ENCODE measurements at regions not wholly inside any gene's neighbourhood (a gene's known extent, or its start where the extent isn't known, plus 50 kb on each side); places are given as distances from the start of the nearest gene placed in this dataset.

GRCh38 chr10:106500041-106500924 is 664.2 kb downstream of the SORCS1 start:
- H3K36me3 ChIP-seq (ENCODE audit: control insufficient read depth, insufficient read depth, low read length): no peaks in the 10 kb centered on the region
- no peak overlapping the region for H3K27ac ChIP-seq (ENCODE audit: insufficient read depth, low read depth, low read length, poor library complexity, severe bottlenecking)
- H3K4me3 ChIP-seq (ENCODE audit: insufficient read depth, low read depth, low read length): no peak overlapping the region
- WGBS, 2 experiments: 11 to 25% methylated on average over 1 of the region's 1 CpG
- no peaks in the 10 kb centered on the region for H3K4me1 ChIP-seq (ENCODE audit: control insufficient read depth, insufficient read depth, low read length)
- H3K9me3 ChIP-seq (ENCODE audit: control insufficient read depth, low read length): no peaks in the 10 kb centered on the region
- H3K27me3 ChIP-seq (ENCODE audit: control insufficient read depth, insufficient read depth, low read length, poor library complexity, severe bottlenecking): no peaks in the 10 kb centered on the region

- no peak overlapping the region for H3K27ac ChIP-seq (ENCODE audit: insufficient read depth, low read depth, low read length, poor library complexity, severe bottlenecking)
- no peak overlapping the region for H3K4me3 ChIP-seq (ENCODE audit: insufficient read depth, low read depth, low read length)
- no peaks in the 10 kb centered on the region for H3K9me3 ChIP-seq (ENCODE audit: control insufficient read depth, low read length)
- H3K4me1 ChIP-seq (ENCODE audit: control insufficient read depth, insufficient read depth, low read length): no peaks in the 10 kb centered on the region
- no peaks in the 10 kb centered on the region for H3K36me3 ChIP-seq (ENCODE audit: control insufficient read depth, insufficient read depth, low read length)
- no peaks in the 10 kb centered on the region for H3K27me3 ChIP-seq (ENCODE audit: control insufficient read depth, insufficient read depth, low read length, poor library complexity, severe bottlenecking)
- 95 to 100% methylated on average over 2 of the region's 2 CpGs for WGBS, 2 experiments
Measured at GRCh38 chr10:106499448-106499847, 665.1 kb downstream of the SORCS1 start.

GRCh38 chr10:106498675-106499074 is 665.8 kb downstream of the SORCS1 start:
- Histone ChIP-seq H3K27me3 (ENCODE audit: control insufficient read depth, insufficient read depth, low read length, poor library complexity, severe bottlenecking) (no peaks in the 10 kb centered on the region), H3K4me3 (ENCODE audit: insufficient read depth, low read depth, low read length) (no peak overlapping the region), H3K27ac (ENCODE audit: insufficient read depth, low read depth, low read length, poor library complexity, severe bottlenecking) (no peak overlapping the region), H3K36me3 (ENCODE audit: control insufficient read depth, insufficient read depth, low read length) (no peaks in the 10 kb centered on the region), H3K4me1 (ENCODE audit: control insufficient read depth, insufficient read depth, low read length) (no peaks in the 10 kb centered on the region), H3K9me3 (ENCODE audit: control insufficient read depth, low read length) (no peaks in the 10 kb centered on the region)
- WGBS, 2 experiments: 95 to 100% methylated on average over 3 of the region's 4 CpGs

GRCh38 chr10:106495931-106496330 is 668.6 kb downstream of the SORCS1 start:
- Histone ChIP-seq H3K4me3 (ENCODE audit: insufficient read depth, low read depth, low read length) (no peak overlapping the region), H3K36me3 (ENCODE audit: control insufficient read depth, insufficient read depth, low read length) (no peaks in the 10 kb centered on the region), H3K4me1 (ENCODE audit: control insufficient read depth, insufficient read depth, low read length) (no peaks in the 10 kb centered on the region), H3K27me3 (ENCODE audit: control insufficient read depth, insufficient read depth, low read length, poor library complexity, severe bottlenecking) (no peaks in the 10 kb centered on the region), H3K9me3 (ENCODE audit: control insufficient read depth, low read length) (no peaks in the 10 kb centered on the region), H3K27ac (ENCODE audit: insufficient read depth, low read depth, low read length, poor library complexity, severe bottlenecking) (no peak overlapping the region)
- WGBS, 2 experiments: 88 to 93% methylated on average over 2 to 3 of the region's 3 CpGs

- no peaks in the 10 kb centered on the region for H3K9me3 ChIP-seq (ENCODE audit: control insufficient read depth, low read length)
- no peaks in the 10 kb centered on the region for H3K4me1 ChIP-seq (ENCODE audit: control insufficient read depth, insufficient read depth, low read length)
- H3K27me3 ChIP-seq (ENCODE audit: control insufficient read depth, insufficient read depth, low read length, poor library complexity, severe bottlenecking): no peaks in the 10 kb centered on the region
- no peaks in the 10 kb centered on the region for H3K36me3 ChIP-seq (ENCODE audit: control insufficient read depth, insufficient read depth, low read length)
- 96 to 100% methylated on average over 1 of the region's 1 CpG for WGBS, 2 experiments
- no peak overlapping the region for H3K4me3 ChIP-seq (ENCODE audit: insufficient read depth, low read depth, low read length)
- no peak overlapping the region for H3K27ac ChIP-seq (ENCODE audit: insufficient read depth, low read depth, low read length, poor library complexity, severe bottlenecking)
Measured at GRCh38 chr10:106493751-106494150, 670.8 kb downstream of the SORCS1 start.

GRCh38 chr10:106493226-106493625 is 671.3 kb downstream of the SORCS1 start:
- 77 to 83% methylated on average over 3 of the region's 3 CpGs for WGBS, 2 experiments
- H3K4me1 ChIP-seq (ENCODE audit: control insufficient read depth, insufficient read depth, low read length): no peaks in the 10 kb centered on the region
- H3K4me3 ChIP-seq (ENCODE audit: insufficient read depth, low read depth, low read length): no peak overlapping the region
- no peak overlapping the region for H3K27ac ChIP-seq (ENCODE audit: insufficient read depth, low read depth, low read length, poor library complexity, severe bottlenecking)
- no peaks in the 10 kb centered on the region for H3K9me3 ChIP-seq (ENCODE audit: control insufficient read depth, low read length)
- no peaks in the 10 kb centered on the region for H3K27me3 ChIP-seq (ENCODE audit: control insufficient read depth, insufficient read depth, low read length, poor library complexity, severe bottlenecking)
- no peaks in the 10 kb centered on the region for H3K36me3 ChIP-seq (ENCODE audit: control insufficient read depth, insufficient read depth, low read length)

- Histone ChIP-seq H3K4me3 (ENCODE audit: insufficient read depth, low read depth, low read length) (no peak overlapping the region), H3K9me3 (ENCODE audit: control insufficient read depth, low read length) (no peaks in the 10 kb centered on the region), H3K36me3 (ENCODE audit: control insufficient read depth, insufficient read depth, low read length) (no peaks in the 10 kb centered on the region), H3K4me1 (ENCODE audit: control insufficient read depth, insufficient read depth, low read length) (no peaks in the 10 kb centered on the region), H3K27me3 (ENCODE audit: control insufficient read depth, insufficient read depth, low read length, poor library complexity, severe bottlenecking) (no peaks in the 10 kb centered on the region), H3K27ac (ENCODE audit: insufficient read depth, low read depth, low read length, poor library complexity, severe bottlenecking) (no peak overlapping the region)
- WGBS, 2 experiments: 88 to 89% methylated on average over 1 of the region's 1 CpG
Measured at GRCh38 chr10:106487726-106488125, 676.8 kb downstream of the SORCS1 start.

- H3K27ac ChIP-seq (ENCODE audit: insufficient read depth, low read depth, low read length, poor library complexity, severe bottlenecking): no peak overlapping the region
- no peaks in the 10 kb centered on the region for H3K9me3 ChIP-seq (ENCODE audit: control insufficient read depth, low read length)
- no peaks in the 10 kb centered on the region for H3K27me3 ChIP-seq (ENCODE audit: control insufficient read depth, insufficient read depth, low read length, poor library complexity, severe bottlenecking)
- H3K36me3 ChIP-seq (ENCODE audit: control insufficient read depth, insufficient read depth, low read length): no peaks in the 10 kb centered on the region
- WGBS, 2 experiments: 96 to 99% methylated on average over 3 of the region's 4 CpGs
- no peak overlapping the region for H3K4me3 ChIP-seq (ENCODE audit: insufficient read depth, low read depth, low read length)
- no peaks in the 10 kb centered on the region for H3K4me1 ChIP-seq (ENCODE audit: control insufficient read depth, insufficient read depth, low read length)
Measured at GRCh38 chr10:106481598-106482275, 682.8 kb downstream of the SORCS1 start.

- WGBS, 2 experiments: 97 to 100% methylated on average over 3 of the region's 4 CpGs
- Histone ChIP-seq H3K4me3 (ENCODE audit: insufficient read depth, low read depth, low read length) (no peak overlapping the region), H3K36me3 (ENCODE audit: control insufficient read depth, insufficient read depth, low read length) (no peaks in the 10 kb centered on the region), H3K27me3 (ENCODE audit: control insufficient read depth, insufficient read depth, low read length, poor library complexity, severe bottlenecking) (no peaks in the 10 kb centered on the region), H3K9me3 (ENCODE audit: control insufficient read depth, low read length) (no peaks in the 10 kb centered on the region), H3K27ac (ENCODE audit: insufficient read depth, low read depth, low read length, poor library complexity, severe bottlenecking) (no peak overlapping the region), H3K4me1 (ENCODE audit: control insufficient read depth, insufficient read depth, low read length) (no peaks in the 10 kb centered on the region)
Measured at GRCh38 chr10:106479636-106480035, 684.9 kb downstream of the SORCS1 start.

GRCh38 chr10:106474876-106475275 is 689.6 kb downstream of the SORCS1 start:
- Histone ChIP-seq H3K36me3 (ENCODE audit: control insufficient read depth, insufficient read depth, low read length) (no peaks in the 10 kb centered on the region), H3K27me3 (ENCODE audit: control insufficient read depth, insufficient read depth, low read length, poor library complexity, severe bottlenecking) (no peaks in the 10 kb centered on the region), H3K27ac (ENCODE audit: insufficient read depth, low read depth, low read length, poor library complexity, severe bottlenecking) (no peak overlapping the region), H3K9me3 (ENCODE audit: control insufficient read depth, low read length) (no peaks in the 10 kb centered on the region), H3K4me3 (ENCODE audit: insufficient read depth, low read depth, low read length) (no peak overlapping the region), H3K4me1 (ENCODE audit: control insufficient read depth, insufficient read depth, low read length) (no peaks in the 10 kb centered on the region)

All from ectodermal cell (in vitro differentiated cells).